Muscle layer of duodenum (tissue), 2 donors: ENCODE measurements at regions not wholly inside any gene's neighbourhood (a gene's known extent, or its start where the extent isn't known, plus 50 kb on each side); places are given as distances from the start of the nearest gene placed in this dataset.
"Not testable (repeated sequence)": the region's sequence is repeated elsewhere in the genome, so short reads cannot be mapped to it uniquely, and the experiment has no call there.

Experiments used
- H3K27ac ChIP-seq: one replicate; pipeline ENCODE4 v1.7.0; 2013; ENCODE audit warnings: mild to moderate bottlenecking, low read length
- H3K27me3 ChIP-seq: one replicate; pipeline ENCODE4 v1.7.0; 2013; ENCODE audit warnings: low read depth, mild to moderate bottlenecking, control low read depth, low read length
- H3K36me3 ChIP-seq, 2 donors: one replicate each; pipeline ENCODE4 v1.7.0; 2013; ENCODE audit warnings: low read length in 2 of 2, control low read depth in 1 of 2, mild to moderate bottlenecking in 1 of 2; ENCODE audit not compliant: insufficient read depth in 2 of 2, control insufficient read depth in 1 of 2
- H3K4me1 ChIP-seq, 2 donors: one replicate each; pipeline ENCODE4 v1.7.0; 2013; ENCODE audit warnings: low read length in 2 of 2, mild to moderate bottlenecking in 2 of 2, control low read depth in 1 of 2, moderate library complexity in 1 of 2; ENCODE audit not compliant: insufficient read depth in 2 of 2, control insufficient read depth in 1 of 2
- H3K4me3 ChIP-seq, 2 donors: one replicate each; pipeline ENCODE4 v1.7.0; 2013; ENCODE audit warnings: low read length in 2 of 2, low read depth in 1 of 2, mild to moderate bottlenecking in 1 of 2
- H3K9me3 ChIP-seq, 2 donors: one replicate each; pipeline ENCODE4 v1.7.0; 2013; ENCODE audit warnings: low read length in 2 of 2, control low read depth in 1 of 2, mild to moderate bottlenecking in 1 of 2; ENCODE audit not compliant: control insufficient read depth in 1 of 2
- donor health status: healthy.

DNA sequence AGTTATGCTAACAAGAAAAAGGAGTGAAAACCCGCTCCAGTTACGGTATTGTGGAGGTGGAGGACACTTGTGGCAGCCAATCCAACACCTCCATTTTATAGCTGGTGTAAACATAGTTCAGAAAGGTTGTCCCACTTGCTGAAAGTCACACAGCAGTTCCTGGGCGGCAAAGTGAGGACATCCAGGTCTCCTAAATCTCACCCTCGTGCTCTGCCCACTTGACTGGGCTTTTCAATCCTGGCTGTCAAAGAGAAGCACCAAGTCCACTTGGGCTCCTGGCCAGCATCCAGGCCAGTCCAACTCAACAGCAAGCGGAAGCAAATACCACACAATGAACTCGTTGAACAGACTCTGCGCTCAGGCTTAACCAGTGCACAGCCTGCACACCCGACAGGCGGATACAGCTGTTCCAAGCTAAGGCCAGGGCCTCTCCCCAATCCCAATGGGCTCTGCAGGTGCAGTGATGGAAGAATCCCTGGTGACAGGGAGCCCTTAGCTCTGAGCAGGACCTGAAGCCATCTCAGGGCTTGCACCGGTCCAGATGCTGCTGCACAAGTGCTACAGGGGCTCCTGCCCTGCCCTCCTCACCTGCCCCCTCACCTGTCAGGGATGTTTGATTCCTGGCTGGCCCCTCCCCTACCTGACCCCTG is 89.8 kb upstream of the METTL9 start:
- not testable (repeated sequence) for H3K9me3 ChIP-seq, H3K4me3 ChIP-seq, H3K36me3 ChIP-seq, H3K27ac ChIP-seq, H3K27me3 ChIP-seq
- H3K4me1 ChIP-seq: peaks cover 0 to 82% of the 10 kb centered on the region in 2 donors

DNA sequence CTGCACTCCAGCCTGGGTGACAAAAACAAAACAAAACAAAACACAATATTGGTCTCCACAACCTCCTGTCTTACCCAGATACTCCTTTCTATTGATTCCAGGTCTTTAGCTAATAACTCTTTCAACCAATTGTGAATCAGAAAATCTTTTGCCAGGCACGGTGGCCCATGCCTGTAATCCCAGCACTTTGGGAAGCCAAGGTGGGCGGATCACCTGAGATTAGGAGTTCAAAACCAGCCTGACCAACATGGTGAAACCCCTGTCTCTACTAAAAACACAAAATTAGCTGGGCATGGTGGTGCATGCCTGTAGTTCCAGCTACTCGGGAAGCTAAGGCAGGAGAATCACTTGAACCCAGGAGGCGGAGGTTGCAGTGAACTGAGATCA is 88.5 kb upstream of the METTL9 start:
- H3K9me3 ChIP-seq, H3K27me3 ChIP-seq, H3K36me3 ChIP-seq, H3K27ac ChIP-seq, H3K4me3 ChIP-seq: not testable (repeated sequence)
- H3K4me1 ChIP-seq: peaks cover 0 to 93% of the 10 kb centered on the region in 2 donors

DNA sequence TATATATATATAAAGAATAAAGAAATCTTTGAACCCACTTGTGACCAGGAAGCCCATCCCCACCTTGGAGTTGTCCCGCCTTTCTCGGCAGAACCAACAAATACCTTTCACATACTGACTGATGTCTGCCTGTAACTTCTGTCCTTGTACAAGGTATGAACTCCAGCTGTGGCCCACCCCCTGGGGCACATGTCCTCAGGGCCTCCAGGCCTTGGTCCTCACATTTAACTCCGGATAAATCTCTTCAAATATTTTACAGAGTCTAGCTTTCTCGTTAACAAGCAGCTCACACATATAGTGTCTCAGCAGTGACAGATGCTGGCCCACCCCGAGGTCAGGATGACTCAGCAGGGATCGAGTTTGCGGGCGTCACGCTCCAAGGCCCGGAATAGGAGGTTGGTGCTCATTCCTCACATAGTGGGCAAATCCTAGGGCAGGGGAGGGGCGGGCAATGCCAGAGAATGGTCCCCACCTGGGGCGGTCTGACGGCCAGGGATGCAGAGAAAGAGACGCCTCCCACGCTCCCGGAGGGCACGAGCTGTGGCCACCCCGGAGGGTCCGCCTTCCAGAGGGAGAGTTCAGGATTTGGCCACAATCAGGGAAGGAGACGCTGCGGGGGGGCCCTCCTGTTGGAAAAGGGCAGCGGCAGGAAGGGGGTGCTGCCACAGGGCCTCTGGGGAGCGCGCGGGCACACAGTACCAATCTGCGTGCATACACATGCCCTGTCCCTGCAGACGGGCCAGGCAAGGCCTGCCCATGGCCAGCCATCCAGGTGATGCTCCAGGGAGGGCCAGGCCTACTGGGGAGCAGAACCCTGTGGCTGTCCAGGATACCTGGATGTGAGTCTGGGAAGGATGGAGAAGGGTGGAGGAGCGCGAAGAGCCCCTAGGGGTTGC is 87.8 kb upstream of the METTL9 start:
- H3K4me3 ChIP-seq: peak overlapping the region in 1 of 2 donors; percentile 24
- H3K36me3 ChIP-seq, H3K9me3 ChIP-seq, H3K27ac ChIP-seq, H3K27me3 ChIP-seq: not testable (repeated sequence)
- peaks cover 0 to 89% of the 10 kb centered on the region in 2 donors for H3K4me1 ChIP-seq

DNA sequence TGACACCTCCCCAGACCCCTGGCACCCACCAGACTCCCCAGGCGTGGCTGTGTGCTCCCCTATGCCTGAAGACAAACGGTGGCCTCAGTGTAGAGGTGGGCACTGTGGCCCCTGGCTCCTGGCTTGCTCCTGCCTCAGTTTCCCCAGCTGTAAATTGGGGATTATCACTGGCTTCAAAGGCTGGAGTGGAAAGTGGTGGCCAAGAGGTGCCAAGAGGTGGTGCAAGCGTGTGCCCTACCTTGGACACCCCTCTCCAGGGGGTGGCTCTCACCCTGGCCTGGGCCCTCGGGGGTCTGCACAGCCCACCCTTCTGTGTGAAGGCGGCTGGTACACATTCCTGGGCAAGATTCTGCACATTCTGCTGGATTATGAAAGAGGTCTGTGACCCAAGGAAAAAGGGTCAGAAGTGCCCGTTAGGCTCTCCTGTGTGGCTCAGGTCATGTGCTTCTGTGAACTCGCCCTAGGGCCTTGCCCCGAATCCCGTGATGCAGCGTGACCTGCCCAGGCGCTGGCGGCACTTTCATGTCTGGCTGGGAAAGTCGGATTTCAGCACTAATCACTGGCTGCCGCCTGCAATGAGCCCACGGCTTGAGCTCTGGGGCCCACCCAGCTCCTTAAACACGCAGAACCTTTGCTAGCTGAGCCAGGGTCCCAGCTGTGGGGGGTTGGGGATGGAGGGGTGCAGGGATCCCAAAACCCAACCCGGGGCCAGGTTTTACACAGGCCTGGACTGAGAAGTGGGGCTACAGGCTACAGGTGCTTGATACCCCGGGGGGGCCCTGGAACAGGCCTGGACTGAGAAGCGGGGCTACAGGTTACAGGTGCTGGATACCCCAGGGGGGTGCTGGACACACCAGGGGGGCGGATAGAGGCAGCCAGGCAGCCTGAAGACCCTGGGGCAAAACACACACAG is 86.8 kb upstream of the METTL9 start:
- not testable (repeated sequence) for H3K9me3 ChIP-seq, H3K27ac ChIP-seq, H3K27me3 ChIP-seq, H3K36me3 ChIP-seq
- H3K4me3 ChIP-seq: peak overlapping the region in 1 of 2 donors; percentile 24
- peaks cover 0 to 82% of the 10 kb centered on the region in 2 donors for H3K4me1 ChIP-seq

DNA sequence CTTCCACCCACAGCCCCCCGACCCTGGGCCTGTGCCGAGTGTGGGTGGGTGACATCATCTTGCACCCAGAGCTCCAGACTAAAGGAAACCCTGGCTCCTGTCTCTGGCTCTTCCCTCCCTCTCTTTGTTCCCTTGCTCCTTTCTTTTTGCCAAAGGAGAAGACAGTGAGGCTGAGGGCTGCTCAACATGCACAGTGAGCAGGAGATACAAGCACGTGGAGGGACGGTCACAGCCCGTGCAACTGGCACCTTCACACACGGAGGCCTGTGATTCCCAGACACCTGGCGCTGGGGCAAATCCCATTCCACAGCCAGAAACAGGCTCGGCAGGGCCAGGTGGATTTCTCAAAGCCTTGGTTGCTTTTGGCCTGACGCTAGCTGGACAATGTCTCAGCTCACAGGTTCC is 86.0 kb upstream of the METTL9 start:
- H3K4me3 ChIP-seq: not testable (repeated sequence)

DNA sequence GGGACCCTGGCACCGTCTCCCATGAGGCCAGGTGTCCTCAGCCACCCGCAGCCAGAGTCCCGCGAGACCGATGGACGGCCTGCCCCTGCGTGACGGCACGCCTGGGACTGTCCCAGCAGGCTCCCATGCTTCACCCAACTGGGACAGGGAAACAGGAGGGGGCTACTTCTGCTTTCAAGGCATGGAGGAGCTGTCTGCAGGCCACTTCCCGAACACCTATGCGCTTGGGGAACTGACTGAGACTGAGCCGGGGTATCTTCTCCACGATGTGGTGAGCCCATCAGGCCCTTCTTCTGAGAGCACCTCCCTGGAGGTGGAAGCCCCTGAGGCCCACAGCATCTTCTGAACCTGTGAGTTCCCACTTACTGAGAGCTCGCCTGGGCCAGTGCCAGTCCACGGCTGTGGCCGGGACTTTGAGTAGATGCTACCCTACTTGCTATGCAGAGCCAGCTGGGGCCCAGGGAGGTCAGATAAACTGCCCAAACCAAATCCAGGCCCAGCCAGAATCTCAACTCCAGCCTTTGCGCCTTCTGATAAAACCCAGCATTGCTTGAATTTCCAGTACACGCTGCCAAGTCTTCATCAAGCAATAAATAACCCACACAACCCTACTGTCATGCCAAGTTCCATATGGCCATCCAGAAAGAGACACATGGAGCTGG is 85.4 kb upstream of the METTL9 start:
- H3K36me3 ChIP-seq, H3K27ac ChIP-seq, H3K9me3 ChIP-seq, H3K27me3 ChIP-seq: not testable (repeated sequence)
- Histone ChIP-seq H3K4me1 (peaks cover 0 to 75% of the 10 kb centered on the region in 2 donors), H3K4me3 (peak overlapping the region in 1 of 2 donors; percentile 14)

More for the DNA sequence above, 86.0 kb upstream of the METTL9 start:
- peaks cover 0 to 80% of the 10 kb centered on the region in 2 donors for H3K4me1 ChIP-seq
- not testable (repeated sequence) for H3K27me3 ChIP-seq, H3K36me3 ChIP-seq, H3K27ac ChIP-seq, H3K9me3 ChIP-seq

DNA sequence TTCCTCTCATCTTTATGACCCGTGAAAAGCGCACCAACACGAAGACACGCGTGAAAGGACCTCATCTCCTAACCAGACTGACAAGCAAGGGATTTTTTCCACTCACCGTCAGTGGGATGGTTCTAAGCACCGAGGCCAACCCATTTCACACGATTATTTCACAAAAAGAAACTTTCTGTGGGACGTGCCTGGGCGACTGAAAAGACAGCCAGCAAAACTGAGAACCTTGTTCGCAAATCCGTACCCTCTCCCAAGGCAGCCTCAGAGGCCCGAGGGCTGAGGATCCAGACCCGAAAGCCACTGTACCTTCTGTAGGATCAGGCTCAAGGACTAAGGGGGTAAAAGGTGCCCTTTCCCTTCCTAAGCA is 84.9 kb upstream of the METTL9 start:
- H3K27me3 ChIP-seq, H3K9me3 ChIP-seq, H3K27ac ChIP-seq, H3K36me3 ChIP-seq: not testable (repeated sequence)
- H3K4me3 ChIP-seq: peak overlapping the region in 1 of 2 donors; percentile 14
- H3K4me1 ChIP-seq: peaks cover 0 to 70% of the 10 kb centered on the region in 2 donors

DNA sequence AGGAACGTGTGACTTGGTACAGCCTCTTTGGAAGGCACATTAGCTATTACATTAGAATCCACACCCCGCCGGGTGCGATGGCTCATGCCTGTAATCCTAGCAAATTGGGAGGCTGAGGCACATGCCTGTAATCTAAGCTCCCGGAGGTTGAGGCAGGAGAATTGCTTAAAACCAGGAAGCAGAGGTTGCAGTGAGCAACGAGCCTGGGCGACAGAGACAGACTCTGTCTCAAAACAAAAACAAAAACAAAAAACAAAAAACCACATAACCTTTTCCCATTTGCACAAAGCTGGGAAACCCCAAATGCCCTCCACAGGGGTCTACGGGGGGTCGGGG is 82.7 kb upstream of the METTL9 start:
- not testable (repeated sequence) for H3K27ac ChIP-seq
- peaks cover 0 to 49% of the 10 kb centered on the region in 2 donors for H3K4me1 ChIP-seq

DNA sequence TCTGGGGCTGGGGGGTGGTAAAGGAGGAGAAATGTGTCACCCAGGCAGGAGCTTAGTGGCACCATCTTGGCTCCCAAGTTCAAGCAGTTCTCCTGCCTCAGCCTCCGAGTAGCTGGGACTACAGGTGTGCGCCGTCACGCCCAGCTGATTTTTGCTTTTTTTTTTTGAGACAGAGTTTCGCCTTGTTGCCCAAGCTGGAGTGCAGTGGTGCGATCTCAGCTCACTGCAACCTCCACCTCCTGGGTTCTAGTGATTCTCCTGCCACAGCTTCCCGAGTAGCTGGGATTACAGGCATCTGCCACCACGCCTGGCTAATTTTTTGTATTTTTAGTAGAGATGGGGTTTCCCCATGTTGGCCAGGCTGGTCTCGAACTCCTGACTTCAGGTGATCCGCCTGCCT is 82.1 kb upstream of the METTL9 start:
- not testable (repeated sequence) for H3K27me3 ChIP-seq, H3K27ac ChIP-seq, H3K9me3 ChIP-seq, H3K36me3 ChIP-seq, H3K4me3 ChIP-seq
- H3K4me1 ChIP-seq: peaks cover 0 to 46% of the 10 kb centered on the region in 2 donors

More for the DNA sequence above, 82.7 kb upstream of the METTL9 start:
- not testable (repeated sequence) for H3K27me3 ChIP-seq, H3K36me3 ChIP-seq, H3K4me3 ChIP-seq, H3K9me3 ChIP-seq

DNA sequence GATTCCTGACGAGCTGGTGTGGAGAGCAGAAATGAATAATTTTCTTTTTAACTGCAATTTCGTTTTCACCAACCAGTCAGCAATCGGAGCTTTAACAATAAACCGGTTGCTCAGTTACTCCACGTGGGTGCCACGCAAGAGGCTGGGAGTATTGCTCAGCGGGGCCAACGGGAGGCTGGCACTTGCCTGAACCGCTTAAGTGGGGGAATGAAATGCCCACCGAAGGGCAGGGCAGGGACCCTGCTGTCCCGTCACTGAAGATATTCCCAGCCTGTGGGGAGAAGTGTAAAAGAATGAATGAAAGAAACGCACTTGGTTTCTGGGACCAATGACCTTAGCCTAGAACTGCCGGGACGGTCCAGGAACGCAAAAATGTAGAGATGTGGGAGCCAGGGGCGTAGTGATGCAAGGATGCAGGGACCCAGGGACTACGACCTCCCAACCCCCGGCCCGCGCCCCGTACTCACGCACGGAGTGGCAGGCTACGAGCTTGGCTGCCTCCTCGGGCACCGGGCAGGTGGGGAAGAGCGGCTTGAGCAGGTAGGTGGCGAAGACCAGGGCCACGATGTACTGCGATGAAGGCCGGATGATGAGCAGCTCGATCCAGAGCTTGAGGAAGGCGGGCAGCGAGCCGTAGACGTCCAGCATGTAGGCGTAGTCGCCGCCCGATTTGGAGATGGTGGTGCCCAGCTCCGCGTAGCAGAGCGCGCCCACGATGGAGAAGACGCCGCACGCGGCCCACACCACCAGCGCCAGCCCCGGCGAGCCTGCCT is 79.8 kb upstream of the METTL9 start:
- not testable (repeated sequence) for H3K36me3 ChIP-seq, H3K27me3 ChIP-seq, H3K9me3 ChIP-seq
- H3K4me1 ChIP-seq: peaks cover 0 to 23% of the 10 kb centered on the region in 2 donors
- H3K4me3 ChIP-seq: peak overlapping the region; percentile 62 to 78
- H3K27ac ChIP-seq: peak overlapping the region; percentile 56
